ENCODE measurements at regions not wholly inside any gene's neighbourhood (a gene's known extent, or its start where the extent isn't known, plus 50 kb on each side); places are given as distances from the start of the nearest gene placed in this dataset.

GRCh38 chr11:131284041-131284440 is 86.4 kb upstream of the NTM start:
- Mint-ChIP-seq H3K4me1 (peaks cover 45% of the 10 kb centered on the region), H3K36me3 (peaks cover 37% of the 10 kb centered on the region), H3K4me3 (no peak overlapping the region), H3K9me3 (peaks cover 23% of the 10 kb centered on the region), H3K27ac (no peak overlapping the region), H3K27me3 (ENCODE audit: low read depth) (no peaks in the 10 kb centered on the region)
- ChIA-PET POLR2A (no interaction called here), CTCF (interaction anchor here (0.8 to 2.3 kb wide), 3 partner anchors 10 to 220 kb away, joined by 4 to 12 read pairs (median 6); no protein-coding TSS in a partner anchor)
- no peak for TF ChIP-seq ZNF317 (CRISPR knock-in tag; IDR thresholded peaks at IDR 0.05; ENCODE audit: borderline replicate concordance, low read depth)
- peak; percentile 16; the same call in 1 of the 2 replicates for ATAC-seq
- DNase-seq (ENCODE audit: low spot score): no peak

DNA sequence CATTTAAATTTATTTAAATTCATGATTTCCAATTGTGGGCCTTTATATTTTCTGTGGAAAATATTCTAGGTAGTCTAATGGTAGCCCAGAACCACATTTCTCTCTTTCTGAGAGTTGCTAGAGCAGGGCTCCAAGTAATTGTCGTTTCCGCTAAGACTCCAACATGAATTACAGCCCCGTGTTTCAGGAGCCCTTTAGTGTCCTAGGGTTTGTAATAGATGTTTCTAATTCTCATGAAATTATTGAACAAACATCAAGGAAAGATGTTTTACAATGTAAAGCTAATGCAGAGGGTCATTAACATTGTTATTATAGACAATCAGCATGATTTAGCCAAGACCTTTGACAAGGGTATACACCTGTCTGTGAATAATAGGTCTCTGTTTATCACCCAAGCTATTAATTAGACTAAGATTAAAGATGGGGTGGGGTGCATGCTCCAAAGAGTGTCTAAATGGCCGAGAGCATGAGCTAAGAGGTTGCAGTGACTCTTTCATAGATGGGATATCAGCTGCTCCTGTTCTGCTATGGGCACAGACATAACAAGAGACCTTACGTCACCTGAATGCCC is 81.8 kb upstream of the NTM start:
- H3K36me3 Mint-ChIP-seq: peaks cover 20% of the 10 kb centered on the region
- no peaks in the 10 kb centered on the region for H3K27me3 Mint-ChIP-seq (ENCODE audit: low read depth)
- H3K27ac Mint-ChIP-seq: no peak overlapping the region
- H3K4me1 Mint-ChIP-seq: peaks cover 55% of the 10 kb centered on the region
- ATAC-seq (no peak), DNase-seq (ENCODE audit: low spot score) (no peak)
- ChIA-PET POLR2A (interaction anchor here (1.7 kb wide), 1 partner anchor 36 kb away, joined by 3 read pairs; no protein-coding TSS in a partner anchor), CTCF (interaction anchor here (1.4 kb wide), 1 partner anchor 42 kb away, joined by 3 read pairs; no protein-coding TSS in a partner anchor)
- no peak overlapping the region for H3K4me3 Mint-ChIP-seq
- TF ChIP-seq, protein P1, sequence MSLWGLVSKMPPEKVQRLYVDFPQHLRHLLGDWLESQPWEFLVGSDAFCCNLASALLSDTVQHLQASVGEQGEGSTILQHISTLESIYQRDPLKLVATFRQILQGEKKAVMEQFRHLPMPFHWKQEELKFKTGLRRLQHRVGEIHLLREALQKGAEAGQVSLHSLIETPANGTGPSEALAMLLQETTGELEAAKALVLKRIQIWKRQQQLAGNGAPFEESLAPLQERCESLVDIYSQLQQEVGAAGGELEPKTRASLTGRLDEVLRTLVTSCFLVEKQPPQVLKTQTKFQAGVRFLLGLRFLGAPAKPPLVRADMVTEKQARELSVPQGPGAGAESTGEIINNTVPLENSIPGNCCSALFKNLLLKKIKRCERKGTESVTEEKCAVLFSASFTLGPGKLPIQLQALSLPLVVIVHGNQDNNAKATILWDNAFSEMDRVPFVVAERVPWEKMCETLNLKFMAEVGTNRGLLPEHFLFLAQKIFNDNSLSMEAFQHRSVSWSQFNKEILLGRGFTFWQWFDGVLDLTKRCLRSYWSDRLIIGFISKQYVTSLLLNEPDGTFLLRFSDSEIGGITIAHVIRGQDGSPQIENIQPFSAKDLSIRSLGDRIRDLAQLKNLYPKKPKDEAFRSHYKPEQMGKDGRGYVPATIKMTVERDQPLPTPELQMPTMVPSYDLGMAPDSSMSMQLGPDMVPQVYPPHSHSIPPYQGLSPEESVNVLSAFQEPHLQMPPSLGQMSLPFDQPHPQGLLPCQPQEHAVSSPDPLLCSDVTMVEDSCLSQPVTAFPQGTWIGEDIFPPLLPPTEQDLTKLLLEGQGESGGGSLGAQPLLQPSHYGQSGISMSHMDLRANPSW (CRISPR knock-in tag; conservative IDR thresholded peaks at IDR 0.05; ENCODE audit: low read depth): no peak
- TF ChIP-seq FOXJ3 (CRISPR knock-in tag; IDR thresholded peaks at IDR 0.05; ENCODE audit: borderline replicate concordance): no peak
- TF ChIP-seq HMGA2 (CRISPR knock-in tag; IDR thresholded peaks at IDR 0.05): no peak
- no peak for TF ChIP-seq ESRRA (CRISPR knock-in tag; IDR thresholded peaks at IDR 0.05; ENCODE audit: borderline replicate concordance)
- no peak for TF ChIP-seq FOXP1 (CRISPR knock-in tag; IDR thresholded peaks at IDR 0.05; ENCODE audit: borderline replicate concordance)
- TF ChIP-seq, protein P2, sequence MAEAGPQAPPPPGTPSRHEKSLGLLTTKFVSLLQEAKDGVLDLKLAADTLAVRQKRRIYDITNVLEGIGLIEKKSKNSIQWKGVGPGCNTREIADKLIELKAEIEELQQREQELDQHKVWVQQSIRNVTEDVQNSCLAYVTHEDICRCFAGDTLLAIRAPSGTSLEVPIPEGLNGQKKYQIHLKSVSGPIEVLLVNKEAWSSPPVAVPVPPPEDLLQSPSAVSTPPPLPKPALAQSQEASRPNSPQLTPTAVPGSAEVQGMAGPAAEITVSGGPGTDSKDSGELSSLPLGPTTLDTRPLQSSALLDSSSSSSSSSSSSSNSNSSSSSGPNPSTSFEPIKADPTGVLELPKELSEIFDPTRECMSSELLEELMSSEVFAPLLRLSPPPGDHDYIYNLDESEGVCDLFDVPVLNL (CRISPR knock-in tag; IDR thresholded peaks at IDR 0.05; ENCODE audit: borderline replicate concordance, low read depth): no peak
- TF ChIP-seq MLX (CRISPR knock-in tag; IDR thresholded peaks at IDR 0.05): no peak
- no peak for TF ChIP-seq ZNF121 (CRISPR knock-in tag; IDR thresholded peaks at IDR 0.05)
- no peaks in the 10 kb centered on the region for H3K9me3 Mint-ChIP-seq

GRCh38 chr11:131290185-131290584 is 80.2 kb upstream of the NTM start:
- Mint-ChIP-seq H3K9me3 (no peaks in the 10 kb centered on the region), H3K4me1 (peaks cover 52% of the 10 kb centered on the region), H3K36me3 (peaks cover 20% of the 10 kb centered on the region), H3K27me3 (ENCODE audit: low read depth) (no peaks in the 10 kb centered on the region), H3K4me3 (no peak overlapping the region), H3K27ac (0 out of 2 replicates have a peak overlapping the region, but pooled peaks have one; percentile 18)
- TF ChIP-seq MAX (CRISPR knock-in tag; IDR thresholded peaks at IDR 0.05) (no peak), OVOL2 (CRISPR knock-in tag; IDR thresholded peaks at IDR 0.05; ENCODE audit: borderline replicate concordance) (no peak), FOXJ3 (CRISPR knock-in tag; IDR thresholded peaks at IDR 0.05; ENCODE audit: borderline replicate concordance) (no peak), JUN (CRISPR knock-in tag; IDR thresholded peaks at IDR 0.05) (no peak), RELA (CRISPR knock-in tag; IDR thresholded peaks at IDR 0.05; ENCODE audit: borderline replicate concordance) (no peak), ZNF317 (CRISPR knock-in tag; IDR thresholded peaks at IDR 0.05; ENCODE audit: borderline replicate concordance, low read depth) (no peak)
- TF ChIP-seq, protein P3, sequence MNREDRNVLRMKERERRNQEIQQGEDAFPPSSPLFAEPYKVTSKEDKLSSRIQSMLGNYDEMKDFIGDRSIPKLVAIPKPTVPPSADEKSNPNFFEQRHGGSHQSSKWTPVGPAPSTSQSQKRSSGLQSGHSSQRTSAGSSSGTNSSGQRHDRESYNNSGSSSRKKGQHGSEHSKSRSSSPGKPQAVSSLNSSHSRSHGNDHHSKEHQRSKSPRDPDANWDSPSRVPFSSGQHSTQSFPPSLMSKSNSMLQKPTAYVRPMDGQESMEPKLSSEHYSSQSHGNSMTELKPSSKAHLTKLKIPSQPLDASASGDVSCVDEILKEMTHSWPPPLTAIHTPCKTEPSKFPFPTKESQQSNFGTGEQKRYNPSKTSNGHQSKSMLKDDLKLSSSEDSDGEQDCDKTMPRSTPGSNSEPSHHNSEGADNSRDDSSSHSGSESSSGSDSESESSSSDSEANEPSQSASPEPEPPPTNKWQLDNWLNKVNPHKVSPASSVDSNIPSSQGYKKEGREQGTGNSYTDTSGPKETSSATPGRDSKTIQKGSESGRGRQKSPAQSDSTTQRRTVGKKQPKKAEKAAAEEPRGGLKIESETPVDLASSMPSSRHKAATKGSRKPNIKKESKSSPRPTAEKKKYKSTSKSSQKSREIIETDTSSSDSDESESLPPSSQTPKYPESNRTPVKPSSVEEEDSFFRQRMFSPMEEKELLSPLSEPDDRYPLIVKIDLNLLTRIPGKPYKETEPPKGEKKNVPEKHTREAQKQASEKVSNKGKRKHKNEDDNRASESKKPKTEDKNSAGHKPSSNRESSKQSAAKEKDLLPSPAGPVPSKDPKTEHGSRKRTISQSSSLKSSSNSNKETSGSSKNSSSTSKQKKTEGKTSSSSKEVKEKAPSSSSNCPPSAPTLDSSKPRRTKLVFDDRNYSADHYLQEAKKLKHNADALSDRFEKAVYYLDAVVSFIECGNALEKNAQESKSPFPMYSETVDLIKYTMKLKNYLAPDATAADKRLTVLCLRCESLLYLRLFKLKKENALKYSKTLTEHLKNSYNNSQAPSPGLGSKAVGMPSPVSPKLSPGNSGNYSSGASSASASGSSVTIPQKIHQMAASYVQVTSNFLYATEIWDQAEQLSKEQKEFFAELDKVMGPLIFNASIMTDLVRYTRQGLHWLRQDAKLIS (CRISPR knock-in tag; IDR thresholded peaks at IDR 0.05; ENCODE audit: borderline replicate concordance): no peak
- ChIA-PET CTCF (interaction anchor here (1.1 to 1.2 kb wide), 2 partner anchors 43 to 225 kb away, joined by 3 to 5 read pairs; no protein-coding TSS in a partner anchor), POLR2A (interaction anchor here (0.5 kb wide), 1 partner anchor 30 kb away, joined by 3 read pairs; no protein-coding TSS in a partner anchor)
- peak; percentile 75 for ATAC-seq
- no peak for DNase-seq (ENCODE audit: low spot score)
